RWPE1 (cell line): ENCODE measurements at regions not wholly inside any gene's neighbourhood (a gene's known extent, or its start where the extent isn't known, plus 50 kb on each side); places are given as distances from the start of the nearest gene placed in this dataset.

Source experiments
- CTCF ChIA-PET: fragments of 350-600 bp; sonication (Branson Sonifier 250); formaldehyde crosslinking; extraction: SDS; loops from one replicate; lab custom pipeline; 2021; lab: Yijun Ruan, JAX
- POLR2A ChIA-PET: fragments of 400-600 bp; formaldehyde crosslinking; extraction: SDS; loops from one replicate; lab custom pipeline; 2020; ENCODE audit warnings: antibody characterized with exemption; ENCODE audit not compliant: low non-redundant PET; lab: Yijun Ruan, JAX
- DNase-seq: peaks from one replicate; pipeline ENCODE4 v3.0.0; 2012; ENCODE audit warnings: low spot score
- H3K27ac ChIP-seq: fragments of 450-650 bp; 2 replicates; pipeline ENCODE4 v1.5.1; 2017
- CTCF ChIP-seq: fragments of 450-650 bp; conservative IDR thresholded peaks from 2 replicates; pipeline ENCODE4 v1.5.1; 2017; ENCODE audit warnings: low read depth, mild to moderate bottlenecking

GRCh38 chr1:242723044-242723716, 198.7 kb upstream of the PLD5 start:
- no peak for DNase-seq
- ChIA-PET CTCF (no interaction called here), POLR2A (no interaction called here)
- no peak overlapping the region for H3K27ac ChIP-seq
- TF ChIP-seq CTCF: no peak

DNA sequence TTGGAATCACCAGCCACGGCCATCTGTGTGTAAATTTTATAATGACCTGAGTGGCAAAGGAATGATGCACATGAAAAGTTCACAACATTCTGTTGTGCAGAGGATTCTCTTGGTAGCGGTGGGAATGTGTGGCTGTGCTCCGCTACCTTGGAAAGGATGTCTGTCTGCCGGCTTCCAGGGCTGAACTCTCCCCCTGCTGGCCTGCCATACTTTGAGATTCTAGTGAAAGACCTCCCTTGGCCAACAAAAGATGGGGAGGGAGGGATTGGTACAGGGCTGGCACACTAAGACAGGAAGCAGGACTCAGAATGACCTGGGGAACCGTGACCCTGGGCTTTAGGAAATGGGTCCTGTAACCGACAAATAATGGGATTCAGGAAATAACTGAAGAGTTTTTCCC, 194.5 kb upstream of the PLD5 start:
- DNase-seq: no peak
- POLR2A ChIA-PET: no interaction called here
- no peak for TF ChIP-seq CTCF
- CTCF ChIA-PET: no interaction called here
- H3K27ac ChIP-seq: no peak overlapping the region

- H3K27ac ChIP-seq: no peak overlapping the region
- no peak for DNase-seq
- ChIA-PET CTCF (no interaction called here), POLR2A (no interaction called here)
- TF ChIP-seq CTCF: no peak
Measured at GRCh38 chr1:242712248-242712647, 187.8 kb upstream of the PLD5 start.

GRCh38 chr1:242710847-242711246, 186.3 kb upstream of the PLD5 start:
- ChIA-PET CTCF (interaction anchor here (0.6 kb wide), 1 partner anchor 331 kb away, joined by 3 read pairs; no protein-coding TSS in a partner anchor), POLR2A (no interaction called here)
- H3K27ac ChIP-seq: no peak overlapping the region
- DNase-seq: no peak
- TF ChIP-seq CTCF: no peak

- CTCF ChIA-PET: no interaction called here
- H3K27ac ChIP-seq: no peak overlapping the region
- no peak for TF ChIP-seq CTCF
- DNase-seq: no peak
- POLR2A ChIA-PET: no interaction called here
Measured at GRCh38 chr1:242710286-242710685, 185.8 kb upstream of the PLD5 start.

GRCh38 chr1:242703467-242703866, 179.0 kb upstream of the PLD5 start:
- TF ChIP-seq CTCF: no peak
- no peak for DNase-seq
- H3K27ac ChIP-seq: no peak overlapping the region
- CTCF ChIA-PET: no interaction called here
- POLR2A ChIA-PET: no interaction called here
